ENCODE measurements at regions not wholly inside any gene's neighbourhood (a gene's known extent, or its start where the extent isn't known, plus 50 kb on each side); places are given as distances from the start of the nearest gene placed in this dataset.

- no peaks in the 10 kb centered on the region for H4K20me1 ChIP-seq (ENCODE audit: insufficient read depth)
- TF ChIP-seq EP300 (IDR thresholded peaks at IDR 0.05; ENCODE audit: borderline replicate concordance in 1 of 2, low read depth in 1 of 2, low read length in 1 of 2) (no peak), TCF12 (IDR thresholded peaks at IDR 0.05) (no peak)
- no peak for DNase-seq
- H3K9me2 ChIP-seq = no peaks in the 10 kb centered on the region
- no peaks in the 10 kb centered on the region for H3K79me2 ChIP-seq (ENCODE audit: insufficient read depth)
- POLR2A ChIA-PET = no interaction called here
- no peaks in the 10 kb centered on the region for H3K9me3 ChIP-seq
- H3F3A ChIP-seq (replicated peaks; ENCODE audit: insufficient read depth) = no peaks in the 10 kb centered on the region
- 70% methylated on average over 11 of the region's 12 CpGs for WGBS (ENCODE audit: low lambda C conversion rate)
- no peak overlapping the region for H3K4me3 ChIP-seq (ENCODE audit: low read depth in 2 of 2, low read length in 1 of 2)
- no peak overlapping the region for H3K27ac ChIP-seq (ENCODE audit: low read depth in 2 of 2, low read length in 1 of 2)
- H3K27me3 ChIP-seq (ENCODE audit: insufficient read depth) = no peaks in the 10 kb centered on the region
- no peak overlapping the region for H2AFZ ChIP-seq (ENCODE audit: low read depth)
- H3K4me2 ChIP-seq = no peak overlapping the region
- peaks cover 0 to 3% of the 10 kb centered on the region in 2 experiments; a peak in 1 of 4 replicates for H3K4me1 ChIP-seq (ENCODE audit: control insufficient read depth in 1 of 2, insufficient read depth in 2 of 2, low read depth in 1 of 2, low read length in 1 of 2)
- H3K36me3 ChIP-seq (replicated peaks in 1 of 2; ENCODE audit: control insufficient read depth in 1 of 2, insufficient read depth in 2 of 2, low read length in 1 of 2) = no peaks in the 10 kb centered on the region
- CTCF ChIA-PET = interaction anchor here (0.9 to 1.9 kb wide), 4 partner anchors 8 to 156 kb away, joined by 3 to 5 read pairs (median 3); no protein-coding TSS in a partner anchor
- H3K9ac ChIP-seq = no peak overlapping the region
These were observed 153.1 kb upstream of the UNC5B start for GRCh38 chr10:71059054-71059818.

- H3K36me3 ChIP-seq (replicated peaks in 1 of 2; ENCODE audit: control insufficient read depth in 1 of 2, insufficient read depth in 2 of 2, low read length in 1 of 2) = no peaks in the 10 kb centered on the region
- ChIA-PET POLR2A (no interaction called here), CTCF (interaction anchor here (0.9 to 2.2 kb wide), 4 partner anchors 7 to 156 kb away, joined by 3 to 8 read pairs (median 4); no protein-coding TSS in a partner anchor)
- H3K27me3 ChIP-seq (ENCODE audit: insufficient read depth) = no peaks in the 10 kb centered on the region
- H4K20me1 ChIP-seq (ENCODE audit: insufficient read depth) = no peaks in the 10 kb centered on the region
- no peak overlapping the region for H3K9ac ChIP-seq
- no peaks in the 10 kb centered on the region for H3F3A ChIP-seq (replicated peaks; ENCODE audit: insufficient read depth)
- H3K4me3 ChIP-seq (ENCODE audit: low read depth in 2 of 2, low read length in 1 of 2) = no peak overlapping the region
- peaks cover 0 to 3% of the 10 kb centered on the region in 2 experiments; a peak in 1 of 4 replicates for H3K4me1 ChIP-seq (ENCODE audit: control insufficient read depth in 1 of 2, insufficient read depth in 2 of 2, low read depth in 1 of 2, low read length in 1 of 2)
- TF ChIP-seq ELF1 (IDR thresholded peaks at IDR 0.05) (no peak), USF2 (IDR thresholded peaks at IDR 0.05; ENCODE audit: borderline replicate concordance, low read depth, low read length) (no peak), FOXM1 (IDR thresholded peaks at IDR 0.05; ENCODE audit: low read depth) (no peak), USF1 (IDR thresholded peaks at IDR 0.05; ENCODE audit: borderline replicate concordance, low read depth) (no peak), SMC3 (IDR thresholded peaks at IDR 0.05; ENCODE audit: low read depth, low read length) (no peak), TCF12 (IDR thresholded peaks at IDR 0.05) (no peak), YY1 (IDR thresholded peaks at IDR 0.05; ENCODE audit: low read depth) (no peak), CHD2 (IDR thresholded peaks at IDR 0.05; ENCODE audit: low read length, partially characterized antibody) (no peak), PBX3 (IDR thresholded peaks at IDR 0.05) (no peak), POLR2AphosphoS5 (IDR thresholded peaks at IDR 0.05; ENCODE audit: low read depth, low read length) (no peak), ZBTB33 (IDR thresholded peaks at IDR 0.05; ENCODE audit: borderline replicate concordance, low read depth) (no peak), TEAD4 (IDR thresholded peaks at IDR 0.05; ENCODE audit: borderline replicate concordance, insufficient read depth) (no peak)
- H3K27ac ChIP-seq (ENCODE audit: low read depth in 2 of 2, low read length in 1 of 2) = no peak overlapping the region
- WGBS (ENCODE audit: low lambda C conversion rate) = 78% methylated on average over 10 of the region's 16 CpGs
- no peak overlapping the region for H2AFZ ChIP-seq (ENCODE audit: low read depth)
- H3K9me3 ChIP-seq = no peaks in the 10 kb centered on the region
- no peak for DNase-seq
- no peaks in the 10 kb centered on the region for H3K9me2 ChIP-seq
- no peaks in the 10 kb centered on the region for H3K79me2 ChIP-seq (ENCODE audit: insufficient read depth)
- no peak overlapping the region for H3K4me2 ChIP-seq
These were observed 152.4 kb upstream of the UNC5B start for GRCh38 chr10:71059943-71060342.
